HUES64 (cell line): ENCODE measurements at regions not wholly inside any gene's neighbourhood (a gene's known extent, or its start where the extent isn't known, plus 50 kb on each side); places are given as distances from the start of the nearest gene placed in this dataset.
"Not testable (repeated sequence)": the region's sequence is repeated elsewhere in the genome, so short reads cannot be mapped to it uniquely, and the experiment has no call there.

Experiments
- H3K27ac ChIP-seq: 2 replicates; pipeline ENCODE4 v1.7.0; 2013; ENCODE audit warnings: low read depth, low read length, inconsistent platforms
- H3K27me3 ChIP-seq: 2 replicates; pipeline ENCODE4 v1.6.1; 2013; ENCODE audit warnings: mild to moderate bottlenecking, low read length; ENCODE audit not compliant: insufficient read depth
- H3K36me3 ChIP-seq: 2 replicates; pipeline ENCODE4 v1.6.1; 2013; ENCODE audit warnings: mild to moderate bottlenecking, low read length; ENCODE audit not compliant: insufficient read depth
- H3K4me1 ChIP-seq: 2 replicates; pipeline ENCODE4 v1.6.1; 2013; ENCODE audit warnings: mild to moderate bottlenecking, low read length, moderate library complexity; ENCODE audit not compliant: insufficient read depth
- H3K4me3 ChIP-seq: 2 replicates; pipeline ENCODE4 v1.5.1; 2013; ENCODE audit warnings: mild to moderate bottlenecking, low read length, moderate library complexity
- H3K9ac ChIP-seq: 2 replicates; pipeline ENCODE4 v1.6.1; 2013; ENCODE audit warnings: mild to moderate bottlenecking, low read depth, low read length
- H3K9me3 ChIP-seq: 2 replicates; pipeline ENCODE4 v1.6.1; 2013; ENCODE audit warnings: low read depth, low read length; ENCODE audit not compliant: insufficient read depth
- WGBS: fragments of 150-250, 120-280 bp; methylation state at CpG from one replicate; pipeline ENCODE4 v1.1.7; 2013; ENCODE audit warnings: missing lambda C conversion rate; 5-methylcytosine and 5-hydroxymethylcytosine counted together

- Histone ChIP-seq H3K36me3 (no peaks in the 10 kb centered on the region), H3K27me3 (no peaks in the 10 kb centered on the region), H3K9me3 (no peaks in the 10 kb centered on the region), H3K27ac (no peak overlapping the region), H3K4me1 (no peaks in the 10 kb centered on the region), H3K4me3 (no peak overlapping the region), H3K9ac (no peak overlapping the region)
- 94% methylated on average over 8 of the region's 8 CpGs for WGBS
These were observed 348.0 kb downstream of the BCL11B start for GRCh38 chr14:98924046-98924445.

DNA sequence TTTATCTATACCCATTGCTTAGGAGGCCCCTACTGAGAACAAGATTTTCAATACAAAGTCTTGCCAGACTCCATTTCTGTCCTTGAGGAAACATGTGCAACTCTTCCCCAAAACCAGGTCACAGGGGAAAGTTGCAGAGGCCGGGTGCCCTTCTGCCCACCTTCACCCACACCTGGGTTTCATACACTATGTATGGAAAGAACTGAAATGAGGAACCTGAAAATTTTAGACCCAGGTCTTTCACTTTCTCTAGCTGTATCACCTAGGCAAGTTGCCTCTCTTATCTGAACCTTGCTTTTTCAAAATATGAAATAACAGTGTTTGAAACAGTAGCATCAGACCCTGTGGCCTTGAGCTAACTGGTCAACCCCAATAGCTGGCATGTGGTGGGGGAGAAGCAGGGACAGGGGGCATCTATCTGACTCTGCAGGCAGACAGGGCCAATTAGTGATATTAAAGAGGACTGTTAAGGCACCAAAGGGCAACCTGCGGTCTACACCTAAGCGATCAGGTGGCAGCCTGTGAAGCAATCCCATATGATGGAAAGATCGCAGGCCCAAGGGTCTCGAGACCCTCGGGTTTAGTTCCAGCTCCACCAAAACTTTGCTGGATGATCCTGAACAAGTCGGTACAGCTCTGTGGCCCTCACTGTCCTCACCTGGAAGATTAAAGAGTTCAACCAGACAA, 346.5 kb downstream of the BCL11B start:
- H3K4me1 ChIP-seq = no peaks in the 10 kb centered on the region
- H3K4me3 ChIP-seq = no peak overlapping the region
- no peak overlapping the region for H3K27ac ChIP-seq
- no peaks in the 10 kb centered on the region for H3K27me3 ChIP-seq
- no peaks in the 10 kb centered on the region for H3K36me3 ChIP-seq
- 96% methylated on average over 6 of the region's 7 CpGs for WGBS
- no peaks in the 10 kb centered on the region for H3K9me3 ChIP-seq
- no peak overlapping the region for H3K9ac ChIP-seq

GRCh38 chr14:98926146-98926545, 345.9 kb downstream of the BCL11B start:
- Histone ChIP-seq H3K36me3 (no peaks in the 10 kb centered on the region), H3K9me3 (no peaks in the 10 kb centered on the region), H3K9ac (no peak overlapping the region), H3K27ac (no peak overlapping the region), H3K4me1 (no peaks in the 10 kb centered on the region), H3K4me3 (no peak overlapping the region), H3K27me3 (no peaks in the 10 kb centered on the region)
- WGBS = 95% methylated on average over 11 of the region's 11 CpGs

DNA sequence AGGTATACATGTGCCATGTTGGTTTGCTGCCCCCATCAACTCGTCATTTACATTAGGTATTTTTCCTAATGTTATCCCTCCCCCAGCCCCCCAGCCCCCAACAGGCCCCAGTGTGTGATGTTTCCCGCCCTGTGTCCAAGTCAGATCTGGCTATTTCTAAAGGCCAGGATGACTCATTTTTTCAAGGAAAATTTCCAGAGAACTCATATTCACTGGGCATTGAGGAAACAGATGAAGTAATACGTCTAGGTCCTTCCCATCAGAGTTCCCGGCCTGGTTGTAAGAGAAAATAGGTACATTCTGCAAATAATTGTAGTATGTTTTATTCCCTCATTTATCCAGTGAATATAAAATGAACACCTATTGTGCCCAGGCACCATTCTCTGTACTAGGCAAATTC, 345.2 kb downstream of the BCL11B start:
- H3K9me3 ChIP-seq = no peaks in the 10 kb centered on the region
- no peaks in the 10 kb centered on the region for H3K27me3 ChIP-seq
- no peak overlapping the region for H3K4me3 ChIP-seq
- H3K36me3 ChIP-seq = no peaks in the 10 kb centered on the region
- H3K27ac ChIP-seq = no peak overlapping the region
- H3K4me1 ChIP-seq = no peaks in the 10 kb centered on the region
- 86% methylated on average over 3 of the region's 4 CpGs for WGBS
- no peak overlapping the region for H3K9ac ChIP-seq

DNA sequence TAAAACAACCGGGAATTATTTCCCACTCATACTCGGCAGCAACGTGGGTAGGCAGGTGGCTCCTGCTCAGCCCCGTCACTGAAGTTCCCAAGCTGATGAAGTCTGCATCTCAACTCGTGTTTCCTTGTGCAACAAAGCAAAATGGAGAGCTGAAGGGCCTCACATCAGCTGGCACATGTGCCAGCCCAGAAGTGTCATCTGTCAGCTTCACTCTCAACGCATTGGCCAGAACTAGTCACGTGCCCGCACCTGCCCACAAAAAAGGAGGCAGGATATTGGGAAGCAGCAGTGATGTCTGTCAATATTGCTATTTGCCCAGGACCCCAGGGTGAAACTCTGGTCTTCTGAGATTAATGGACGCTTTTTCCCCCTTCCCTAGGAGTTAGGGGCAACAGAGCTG, 344.0 kb downstream of the BCL11B start:
- Histone ChIP-seq H3K9ac (no peak overlapping the region), H3K4me1 (no peaks in the 10 kb centered on the region), H3K27ac (no peak overlapping the region), H3K9me3 (no peaks in the 10 kb centered on the region), H3K27me3 (no peaks in the 10 kb centered on the region), H3K36me3 (no peaks in the 10 kb centered on the region), H3K4me3 (no peak overlapping the region)
- 94% methylated on average over 9 of the region's 9 CpGs for WGBS

GRCh38 chr14:98928418-98928817, 343.6 kb downstream of the BCL11B start:
- Histone ChIP-seq H3K9me3 (no peaks in the 10 kb centered on the region), H3K9ac (no peak overlapping the region), H3K27me3 (no peaks in the 10 kb centered on the region), H3K36me3 (no peaks in the 10 kb centered on the region), H3K4me3 (no peak overlapping the region), H3K4me1 (no peaks in the 10 kb centered on the region), H3K27ac (no peak overlapping the region)
- 87% methylated on average over 8 of the region's 8 CpGs for WGBS

DNA sequence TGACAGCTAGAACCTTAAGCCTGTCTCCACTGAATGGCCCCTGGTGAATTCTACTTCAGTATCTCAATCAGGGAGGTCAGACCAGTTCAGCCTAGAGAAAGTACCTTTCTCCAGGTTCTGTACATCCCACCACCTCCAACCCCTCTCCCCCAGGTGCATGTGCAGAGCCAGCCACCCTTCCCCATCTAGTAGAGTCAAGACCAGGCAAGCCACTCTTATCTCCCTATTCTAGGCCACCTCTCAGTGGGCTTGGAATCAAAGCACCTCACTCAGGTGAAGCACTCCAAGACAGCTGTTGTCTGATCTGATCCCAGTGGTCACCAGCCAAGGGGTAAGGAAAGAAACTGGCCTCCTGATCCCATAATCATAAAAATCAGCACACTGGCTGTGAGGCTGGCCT, 340.9 kb downstream of the BCL11B start:
- no peak overlapping the region for H3K4me3 ChIP-seq
- H3K4me1 ChIP-seq = no peaks in the 10 kb centered on the region
- H3K9ac ChIP-seq = no peak overlapping the region
- H3K27me3 ChIP-seq = no peaks in the 10 kb centered on the region
- no peak overlapping the region for H3K27ac ChIP-seq
- no peaks in the 10 kb centered on the region for H3K36me3 ChIP-seq
- H3K9me3 ChIP-seq = no peaks in the 10 kb centered on the region

DNA sequence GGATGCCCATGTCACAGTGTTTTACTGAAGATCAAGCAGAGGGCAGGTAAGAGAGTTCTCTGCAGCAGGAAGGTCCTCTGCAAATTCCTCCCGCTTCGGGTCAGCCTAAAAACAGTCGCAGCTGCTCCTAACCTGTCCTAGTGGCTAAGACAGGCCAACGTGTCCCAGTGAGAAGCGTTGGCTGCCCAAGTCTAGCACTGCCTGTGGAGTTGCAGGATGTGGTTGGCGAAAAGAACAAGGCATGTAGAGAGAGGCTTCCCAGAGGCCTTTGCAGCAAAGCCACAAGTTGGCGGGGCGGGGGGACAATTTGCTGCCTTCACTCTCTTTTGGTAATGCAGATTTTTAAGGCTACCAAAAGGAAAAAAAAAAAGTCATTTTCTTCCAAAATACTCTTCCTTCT, 340.1 kb downstream of the BCL11B start:
- Histone ChIP-seq H3K36me3 (no peaks in the 10 kb centered on the region), H3K9me3 (no peaks in the 10 kb centered on the region), H3K27me3 (no peaks in the 10 kb centered on the region), H3K27ac (no peak overlapping the region), H3K4me1 (no peaks in the 10 kb centered on the region), H3K9ac (no peak overlapping the region), H3K4me3 (no peak overlapping the region)
- 88% methylated on average over 8 of the region's 8 CpGs for WGBS

DNA sequence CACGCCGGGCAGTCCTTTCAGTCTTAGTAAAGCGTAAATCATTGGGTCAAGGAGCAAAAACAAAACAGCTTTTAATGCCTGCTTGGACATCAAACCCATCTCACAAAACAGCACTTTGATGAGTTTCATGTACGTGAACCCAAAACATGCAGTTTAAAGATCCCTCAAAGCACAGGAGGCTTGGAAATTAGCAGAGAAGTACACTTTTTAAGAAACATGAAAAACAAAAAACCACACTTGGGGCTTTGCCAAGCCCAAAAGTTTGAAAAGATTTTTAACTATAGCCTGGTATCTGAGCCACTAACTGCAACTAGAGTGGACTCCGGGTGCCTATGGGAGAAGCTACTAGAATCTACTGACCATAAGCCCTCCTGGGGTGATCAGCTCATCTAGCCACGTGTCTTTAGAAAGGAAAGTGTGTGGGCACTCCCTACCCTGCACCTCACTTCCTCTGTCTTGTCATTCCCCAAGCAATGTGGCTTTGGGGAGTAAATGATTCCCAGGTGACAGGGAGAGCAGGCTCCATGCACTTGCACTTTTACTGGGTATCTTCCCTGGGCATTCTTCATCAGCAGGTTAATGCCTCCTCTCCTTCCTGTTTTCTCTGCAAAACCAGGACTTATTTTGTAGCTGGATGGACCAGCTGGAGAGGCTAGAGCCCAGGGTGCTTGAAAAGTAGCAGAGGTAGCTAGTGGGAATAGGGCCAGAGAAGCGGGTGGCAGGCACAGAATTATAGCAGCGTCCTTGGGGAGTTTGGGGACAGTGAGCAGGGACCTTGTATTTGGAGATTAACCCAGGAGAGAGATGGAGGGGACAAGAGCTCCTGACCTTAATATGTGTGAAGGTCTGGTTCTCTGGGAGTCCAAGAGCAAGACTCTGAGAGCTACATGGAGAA, 339.3 kb downstream of the BCL11B start:
- Histone ChIP-seq H3K9ac (no peak overlapping the region), H3K4me1 (no peaks in the 10 kb centered on the region), H3K36me3 (no peaks in the 10 kb centered on the region), H3K9me3 (no peaks in the 10 kb centered on the region), H3K27me3 (no peaks in the 10 kb centered on the region), H3K27ac (no peak overlapping the region), H3K4me3 (no peak overlapping the region)
- 89% methylated on average over 8 of the region's 8 CpGs for WGBS

GRCh38 chr14:98934569-98934968, 337.4 kb downstream of the BCL11B start:
- H3K27ac ChIP-seq, H3K4me3 ChIP-seq, H3K4me1 ChIP-seq, H3K9ac ChIP-seq, H3K36me3 ChIP-seq, H3K27me3 ChIP-seq, H3K9me3 ChIP-seq: not testable (repeated sequence)
- WGBS = 98% methylated on average over 4 of the region's 5 CpGs

DNA sequence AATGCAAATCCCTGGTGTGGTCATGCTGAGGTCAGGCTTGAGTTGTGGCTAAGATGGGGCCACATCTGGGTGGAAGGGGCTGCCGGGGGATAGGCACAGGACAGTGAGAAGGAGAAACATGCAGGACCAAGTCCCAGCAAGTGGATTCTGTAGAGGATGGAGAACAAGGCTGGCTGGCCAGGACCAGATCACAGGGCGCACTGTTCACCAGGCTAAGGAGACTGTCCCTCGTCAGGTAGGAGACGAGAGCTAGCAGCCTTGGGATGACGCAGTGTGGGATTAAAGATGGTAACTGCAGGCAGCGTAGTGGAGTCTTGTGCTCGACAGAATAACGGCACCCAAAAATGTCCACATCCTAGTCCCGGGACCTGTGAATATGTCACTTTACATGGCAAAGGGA, 336.1 kb downstream of the BCL11B start:
- H3K27me3 ChIP-seq = no peaks in the 10 kb centered on the region
- 96% methylated on average over 9 of the region's 9 CpGs for WGBS
- H3K27ac ChIP-seq = no peak overlapping the region
- H3K36me3 ChIP-seq = no peaks in the 10 kb centered on the region
- no peaks in the 10 kb centered on the region for H3K9me3 ChIP-seq
- H3K4me3 ChIP-seq = no peak overlapping the region
- no peaks in the 10 kb centered on the region for H3K4me1 ChIP-seq
- no peak overlapping the region for H3K9ac ChIP-seq
